K562 (cell line): ENCODE measurements at regions not wholly inside any gene's neighbourhood (a gene's known extent, or its start where the extent isn't known, plus 50 kb on each side); places are given as distances from the start of the nearest gene placed in this dataset.

Experiments
- ATF3 ChIP-seq, 2 experiments: fragments of 450-650 bp in 1 of 2; sonication (generic) in 1 of 2; formaldehyde crosslinking in 1 of 2; IDR thresholded peaks in 1 of 2; conservative IDR thresholded peaks in 1 of 2; 2 replicates each; pipeline versions ENCODE4 v1.6.1 to v1.8.1; 2016 to 2023; ENCODE audit warnings: mild to moderate bottlenecking in 2 of 2, moderate library complexity in 2 of 2, inconsistent platforms in 1 of 2, missing genetic modification reagents in 1 of 2
- CREM ChIP-seq: IDR thresholded peaks from 2 replicates; pipeline ENCODE4 v1.6.1; 2014; ENCODE audit warnings: antibody characterized with exemption, low read depth
- CTCF ChIP-seq, 3 experiments: IDR thresholded peaks in 2 of 3; conservative IDR thresholded peaks in 1 of 3; 2 replicates each; pipeline ENCODE4 v1.5.1; 2011 to 2012; ENCODE audit warnings: low read length in 3 of 3, mild to moderate bottlenecking in 3 of 3, control low read depth in 2 of 3, improper control_type of control experiment in 1 of 3, inconsistent platforms in 1 of 3, low read depth in 1 of 3, mixed read lengths in 1 of 3, moderate library complexity in 1 of 3; ENCODE audit not compliant: insufficient read depth in 2 of 3
- EZH2 ChIP-seq: IDR thresholded peaks from 2 replicates; pipeline ENCODE4 v1.6.1; 2012; ENCODE audit warnings: low read depth, mild to moderate bottlenecking, inconsistent platforms, low read length, borderline replicate concordance
- FOXK2 ChIP-seq, 2 experiments: fragments of 450-650 bp; IDR thresholded peaks in 1 of 2; conservative IDR thresholded peaks in 1 of 2; 2 replicates each; pipeline ENCODE4 v1.6.1; 2016; ENCODE audit warnings: low read depth in 2 of 2, mild to moderate bottlenecking in 1 of 2
- NFIX ChIP-seq: fragments of 250-450 bp; sonication (Bioruptor Pico); IDR thresholded peaks from 2 replicates; pipeline ENCODE4 v1.4.0; 2020; ENCODE audit warnings: low read depth, mild to moderate bottlenecking, moderate library complexity
- POLR2AphosphoS5 ChIP-seq: IDR thresholded peaks from 2 replicates; pipeline ENCODE4 v1.6.1; 2011; ENCODE audit warnings: mild to moderate bottlenecking, low read depth, low read length, moderate library complexity; ENCODE audit not compliant: control insufficient read depth, insufficient read depth
- SIN3A ChIP-seq, 2 experiments: fragments of 150-350 bp in 1 of 2; IDR thresholded peaks; 2 replicates each; pipeline ENCODE4 v1.6.1; 2011 to 2016; ENCODE audit warnings: borderline replicate concordance in 2 of 2, low read depth in 2 of 2, low read length in 2 of 2, mild to moderate bottlenecking in 2 of 2, moderate library complexity in 2 of 2; ENCODE audit not compliant: control insufficient read depth in 1 of 2
- SIX5 ChIP-seq, 2 experiments: IDR thresholded peaks; 2 replicates each; pipeline ENCODE4 v1.6.1; 2011; ENCODE audit warnings: low read length in 2 of 2, borderline replicate concordance in 1 of 2, low read depth in 1 of 2, mild to moderate bottlenecking in 1 of 2, moderate library complexity in 1 of 2; ENCODE audit not compliant: insufficient read depth in 1 of 2
- TCF7 ChIP-seq: sonication (generic); IDR thresholded peaks from 2 replicates; pipeline ENCODE4 v1.6.1; 2016; ENCODE audit warnings: antibody characterized with exemption, borderline replicate concordance
- TFAM ChIP-seq: fragments of 250-450 bp; sonication (Bioruptor Pico); conservative IDR thresholded peaks from 2 replicates; pipeline ENCODE4 v1.5.0; 2021; ENCODE audit warnings: mild to moderate bottlenecking, moderate library complexity
- TGIF2 ChIP-seq: sonication (generic); formaldehyde crosslinking; IDR thresholded peaks from 2 replicates; pipeline ENCODE4 v1.8.1; 2022; ENCODE audit warnings: mild to moderate bottlenecking, missing genetic modification reagents, moderate library complexity
- ZNF121 ChIP-seq: sonication (generic); formaldehyde crosslinking; conservative IDR thresholded peaks from 2 replicates; pipeline ENCODE4 v1.8.0; 2022; ENCODE audit warnings: missing genetic modification reagents
- ZNF586 ChIP-seq: fragments of 450-650 bp; formaldehyde crosslinking; conservative IDR thresholded peaks from 2 replicates; pipeline ENCODE4 v1.4.0; 2020; ENCODE audit warnings: mild to moderate bottlenecking, moderate library complexity

DNA sequence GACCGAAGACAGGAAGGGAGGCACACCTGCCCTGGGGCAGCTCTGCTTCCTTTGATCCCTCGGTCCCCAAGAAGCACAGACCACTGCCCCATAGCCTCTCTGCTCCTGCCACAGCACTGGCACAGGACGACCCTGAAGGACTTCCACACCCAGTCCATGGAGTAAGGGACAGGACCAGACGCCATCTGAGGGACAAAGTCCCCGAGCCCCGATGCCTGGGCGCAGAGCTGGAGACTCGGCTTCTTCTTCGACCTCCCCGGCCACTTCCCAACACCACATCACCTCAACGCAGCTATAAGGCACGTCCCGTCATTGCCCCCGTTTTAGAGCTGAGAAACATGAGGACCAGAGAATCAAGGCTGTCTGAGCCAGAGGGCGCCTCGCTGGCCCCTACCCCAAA, 310.5 kb downstream of the BRD1 start:
- TF ChIP-seq CTCF (IDR thresholded peaks at IDR 0.05 in 2 of 3, conservative IDR thresholded peaks at IDR 0.05 in 1 of 3; ENCODE audit: insufficient read depth in 2 of 3, low read depth in 1 of 3, low read length in 3 of 3): no peak
- no peak for TF ChIP-seq NFIX (CRISPR knock-in tag)
- TF ChIP-seq POLR2AphosphoS5: no peak
- TF ChIP-seq SIX5 (IDR thresholded peaks at IDR 0.05; ENCODE audit: borderline replicate concordance in 1 of 2, insufficient read depth in 1 of 2, low read depth in 1 of 2, low read length in 2 of 2): no peak
- TF ChIP-seq ZNF121: no peak
- TF ChIP-seq TFAM (CRISPR knock-in tag): no peak
- no peak for TF ChIP-seq TGIF2
- TF ChIP-seq ZNF586: no peak
- TF ChIP-seq CREM: no peak
- TF ChIP-seq ATF3 (IDR thresholded peaks at IDR 0.05): no peak
- TF ChIP-seq ATF3 (CRISPR knock-in tag; conservative IDR thresholded peaks at IDR 0.05): no peak
- TF ChIP-seq FOXK2 (conservative IDR thresholded peaks at IDR 0.05 in 1 of 2, IDR thresholded peaks at IDR 0.05 in 1 of 2; ENCODE audit: low read depth in 2 of 2): no peak
- TF ChIP-seq TCF7: no peak
- no peak for TF ChIP-seq EZH2
- no peak for TF ChIP-seq SIN3A (IDR thresholded peaks at IDR 0.05; ENCODE audit: borderline replicate concordance in 2 of 2, control insufficient read depth in 1 of 2, low read depth in 2 of 2, low read length in 2 of 2)
